BE2C (cell line): ENCODE measurements at regions not wholly inside any gene's neighbourhood (a gene's known extent, or its start where the extent isn't known, plus 50 kb on each side); places are given as distances from the start of the nearest gene placed in this dataset.

ENCODE experiments used
- DNase-seq: peaks from one replicate; pipeline ENCODE4 v3.0.0-alpha.2; 2020
- H3K27me3 ChIP-seq: fragments of 250-450 bp; sonication (Bioruptor Pico); 2 replicates; pipeline ENCODE4 v1.5.1; 2020; ENCODE audit warnings: mild to moderate bottlenecking
- H3K36me3 ChIP-seq: fragments of 250-450 bp; sonication (Bioruptor Pico); 2 replicates; pipeline ENCODE4 v1.5.1; 2020; ENCODE audit warnings: mild to moderate bottlenecking
- H3K4me1 ChIP-seq: fragments of 250-450 bp; sonication (Bioruptor Pico); 2 replicates; pipeline ENCODE4 v1.5.1; 2020
- H3K4me3 ChIP-seq: 2 replicates; pipeline ENCODE4 v1.5.1; 2011; ENCODE audit warnings: low read depth, low read length
- H3K9me3 ChIP-seq: fragments of 250-450 bp; sonication (Bioruptor Pico); 2 replicates; pipeline ENCODE4 v1.5.1; 2020
- TF ChIP-seq, protein P1 (sequence below): IDR thresholded peaks from 2 replicates; pipeline ENCODE4 v1.5.1; 2012; ENCODE audit warnings: mild to moderate bottlenecking, low read depth, low read length

DNA sequence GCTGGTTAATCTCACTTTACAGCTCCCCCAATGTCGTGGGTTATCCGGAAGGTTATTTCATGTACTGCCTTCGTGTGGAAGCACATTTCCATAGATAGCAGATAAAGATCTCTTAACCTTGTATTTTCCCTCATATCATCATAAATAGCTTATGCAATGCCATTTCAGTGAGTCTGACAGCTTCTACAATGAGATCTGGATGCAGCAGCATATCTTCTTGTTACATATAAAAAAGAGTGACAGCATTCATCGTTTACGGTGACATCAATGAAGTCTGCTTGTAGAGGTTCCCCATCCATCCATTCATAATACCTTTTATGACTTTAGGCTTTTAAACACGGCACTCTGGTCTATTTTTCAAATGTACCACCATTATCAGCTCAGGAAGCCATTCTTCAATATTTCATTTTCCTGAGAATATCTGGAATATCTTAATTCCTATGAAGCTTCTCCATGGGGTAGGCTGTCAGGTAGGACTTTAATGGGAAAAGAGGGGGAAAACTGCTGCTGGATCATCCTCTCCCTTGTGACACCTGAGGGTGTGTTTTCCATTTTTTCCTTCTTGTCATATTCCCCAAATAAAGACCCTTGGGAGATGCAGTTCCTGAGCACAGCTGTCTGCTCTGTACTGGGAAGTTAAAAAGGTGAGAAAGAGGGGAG lies 51.9 kb upstream of the CTBP2 start:
- DNase-seq = no peak
- Histone ChIP-seq H3K9me3 (no peaks in the 10 kb centered on the region), H3K27me3 (no peaks in the 10 kb centered on the region), H3K4me1 (no peaks in the 10 kb centered on the region), H3K4me3 (no peak overlapping the region), H3K36me3 (no peaks in the 10 kb centered on the region)
- TF ChIP-seq, protein P1, sequence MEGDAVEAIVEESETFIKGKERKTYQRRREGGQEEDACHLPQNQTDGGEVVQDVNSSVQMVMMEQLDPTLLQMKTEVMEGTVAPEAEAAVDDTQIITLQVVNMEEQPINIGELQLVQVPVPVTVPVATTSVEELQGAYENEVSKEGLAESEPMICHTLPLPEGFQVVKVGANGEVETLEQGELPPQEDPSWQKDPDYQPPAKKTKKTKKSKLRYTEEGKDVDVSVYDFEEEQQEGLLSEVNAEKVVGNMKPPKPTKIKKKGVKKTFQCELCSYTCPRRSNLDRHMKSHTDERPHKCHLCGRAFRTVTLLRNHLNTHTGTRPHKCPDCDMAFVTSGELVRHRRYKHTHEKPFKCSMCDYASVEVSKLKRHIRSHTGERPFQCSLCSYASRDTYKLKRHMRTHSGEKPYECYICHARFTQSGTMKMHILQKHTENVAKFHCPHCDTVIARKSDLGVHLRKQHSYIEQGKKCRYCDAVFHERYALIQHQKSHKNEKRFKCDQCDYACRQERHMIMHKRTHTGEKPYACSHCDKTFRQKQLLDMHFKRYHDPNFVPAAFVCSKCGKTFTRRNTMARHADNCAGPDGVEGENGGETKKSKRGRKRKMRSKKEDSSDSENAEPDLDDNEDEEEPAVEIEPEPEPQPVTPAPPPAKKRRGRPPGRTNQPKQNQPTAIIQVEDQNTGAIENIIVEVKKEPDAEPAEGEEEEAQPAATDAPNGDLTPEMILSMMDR = no peak
